GM10266 (cell line): ENCODE measurements at regions not wholly inside any gene's neighbourhood (a gene's known extent, or its start where the extent isn't known, plus 50 kb on each side); places are given as distances from the start of the nearest gene placed in this dataset.
"Not testable (repeated sequence)": the region's sequence is repeated elsewhere in the genome, so short reads cannot be mapped to it uniquely, and the experiment has no call there.

Experiments used
- DNase-seq: peaks from one replicate; pipeline ENCODE4 v3.0.0; 2012; ENCODE audit errors: extremely low spot score
- CTCF ChIP-seq: IDR thresholded peaks from 2 replicates; pipeline ENCODE4 v1.5.1; 2012; ENCODE audit warnings: mild to moderate bottlenecking, low read depth; ENCODE audit not compliant: control insufficient read depth, insufficient read depth; ENCODE audit errors: missing control alignments

- TF ChIP-seq CTCF: no peak
- no peak for DNase-seq
Measured at GRCh38 chr4:12122316-12122715, 693.6 kb upstream of the HS3ST1 start.

- TF ChIP-seq CTCF: no peak
- DNase-seq: no peak
Measured at GRCh38 chr4:12120968-12121367, 692.3 kb upstream of the HS3ST1 start.

GRCh38 chr4:12118651-12119213 lies 690.0 kb upstream of the HS3ST1 start:
- no peak for DNase-seq
- no peak for TF ChIP-seq CTCF

- DNase-seq: no peak
- no peak for TF ChIP-seq CTCF
Measured at GRCh38 chr4:12116009-12116552, 687.4 kb upstream of the HS3ST1 start.

GRCh38 chr4:12110627-12111026 lies 681.9 kb upstream of the HS3ST1 start:
- TF ChIP-seq CTCF: no peak
- DNase-seq: no peak

GRCh38 chr4:12109056-12109455 lies 680.4 kb upstream of the HS3ST1 start:
- DNase-seq: not testable (repeated sequence)

GRCh38 chr4:12105519-12105918 lies 676.8 kb upstream of the HS3ST1 start:
- no peak for TF ChIP-seq CTCF
- DNase-seq: no peak

- not testable (repeated sequence) for DNase-seq
Measured at GRCh38 chr4:12089920-12090319, 661.2 kb upstream of the HS3ST1 start.
